Esophagus muscularis mucosa (tissue), 3 donors: ENCODE measurements at regions not wholly inside any gene's neighbourhood (a gene's known extent, or its start where the extent isn't known, plus 50 kb on each side); places are given as distances from the start of the nearest gene placed in this dataset.

Experiments
- CTCF ChIP-seq, 3 experiments: fragments of 200-600 bp in 2 of 3; fragments of 450-650 bp in 1 of 3; sonication (generic) in 2 of 3; IDR thresholded peaks; one replicate each; pipeline ENCODE4 v1.5.1; 2017 to 2019; ENCODE audit warnings: antibody characterized with exemption in 3 of 3, mild to moderate bottlenecking in 2 of 3, moderate library complexity in 1 of 3
- POLR2A ChIP-seq: fragments of 450-650 bp; IDR thresholded peaks from one replicate; pipeline ENCODE4 v1.6.1; 2017; ENCODE audit warnings: antibody characterized with exemption, moderate library complexity, mild to moderate bottlenecking, low read depth
- POLR2AphosphoS5 ChIP-seq, 2 donors: sonication (generic); formaldehyde crosslinking; IDR thresholded peaks; one replicate each; pipeline ENCODE4 v1.6.1; 2017; ENCODE audit warnings: antibody characterized with exemption in 2 of 2

DNA sequence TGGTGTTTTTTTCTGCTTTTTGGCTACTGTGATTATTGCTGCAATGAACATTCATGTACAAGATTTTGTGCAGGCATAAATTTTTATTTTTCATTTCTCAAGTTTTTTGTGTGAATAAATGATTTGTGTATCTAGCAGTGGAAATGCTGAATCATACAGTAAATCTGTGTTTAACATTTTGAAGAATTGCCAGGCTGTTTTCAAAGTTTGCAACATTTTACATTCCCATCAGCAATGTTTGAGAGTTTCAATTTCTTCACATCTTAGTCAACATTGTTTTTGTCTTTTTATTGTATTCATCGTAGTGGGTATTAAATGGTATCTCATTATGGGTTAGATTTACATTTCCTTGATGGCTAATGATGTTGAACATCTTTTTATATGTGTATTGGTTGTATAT lies 98.8 kb upstream of the RBMS1 start:
- TF ChIP-seq POLR2AphosphoS5 (IDR thresholded peaks at IDR 0.05) (no peak), POLR2A (no peak), CTCF (IDR thresholded peaks at IDR 0.05) (no peak)
